ENCODE measurements at regions not wholly inside any gene's neighbourhood (a gene's known extent, or its start where the extent isn't known, plus 50 kb on each side); places are given as distances from the start of the nearest gene placed in this dataset.

DNA sequence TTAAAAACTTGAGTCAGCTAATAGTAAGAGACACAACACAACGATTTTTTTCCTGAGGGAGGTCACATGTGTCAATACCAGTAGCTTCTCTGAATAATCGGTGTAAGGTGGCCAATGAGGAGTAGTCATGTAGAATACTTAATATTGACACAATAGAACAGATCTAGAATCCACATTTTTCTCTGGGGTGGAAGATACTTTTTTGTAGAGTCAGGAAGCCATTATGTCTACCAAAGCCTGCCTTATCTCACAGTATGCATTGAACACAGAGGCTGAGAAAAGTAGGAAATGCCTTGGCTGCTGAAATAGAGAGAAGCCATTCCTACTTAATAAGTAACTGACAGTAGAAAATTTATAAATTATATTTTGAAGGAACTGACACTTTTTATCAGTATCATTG lies 725.0 kb downstream of the METTL15 start:
- intact Hi-C loops (cut with micrococcal nuclease), result no loop called here
- no peaks in the 10 kb centered on the region for H3K4me1 ChIP-seq (ENCODE audit: control insufficient read depth in 2 of 2, insufficient read depth in 2 of 2, low read length in 2 of 2)
- Mint-ChIP-seq H3K4me3 (no peak overlapping the region), H3K27me3 (no peaks in the 10 kb centered on the region), H3K27ac (no peak overlapping the region), H3K4me1 (no peaks in the 10 kb centered on the region), H3K9me3 (ENCODE audit: insufficient read depth) (peaks cover 3% of the 10 kb centered on the region)
- ChIA-PET POLR2A (no interaction called here), CTCF (no interaction called here)
- no peak overlapping the region for H3K4me3 ChIP-seq (ENCODE audit: control extremely low read depth in 1 of 5, extremely low read depth in 1 of 5, insufficient read depth in 1 of 5, low read depth in 2 of 5, low read length in 4 of 5)
- ATAC-seq (ENCODE audit: low read depth) (no peak), DNase-seq (no peak)
- no peak overlapping the region for H3K27ac ChIP-seq (ENCODE audit: low read length in 2 of 2)
- no peaks in the 10 kb centered on the region for H4K20me1 ChIP-seq (ENCODE audit: control insufficient read depth, insufficient read depth, low read length, poor library complexity, severe bottlenecking)
- no CpG with 5 or more reads among the region's 2 CpGs for WGBS (ENCODE audit: insufficient coverage)
- peaks cover 0 to 1% (median 0%) of the 10 kb centered on the region in 3 donors for H3K9me3 ChIP-seq (ENCODE audit: control extremely low read depth in 1 of 3, control insufficient read depth in 2 of 3, insufficient read depth in 1 of 3, low read length in 2 of 3)
- no peak overlapping the region for H3K9ac ChIP-seq (ENCODE audit: low read length)
- no peaks in the 10 kb centered on the region for H3K36me3 ChIP-seq (replicated peaks in 1 of 2; ENCODE audit: control extremely low read depth in 1 of 2, control insufficient read depth in 1 of 2, extremely low read depth in 1 of 2, insufficient read depth in 2 of 2, low read length in 1 of 2)
- H2AFZ ChIP-seq (ENCODE audit: insufficient read depth, low read depth, low read length, poor library complexity, severe bottlenecking), result no peak overlapping the region
- TF ChIP-seq, protein P1, sequence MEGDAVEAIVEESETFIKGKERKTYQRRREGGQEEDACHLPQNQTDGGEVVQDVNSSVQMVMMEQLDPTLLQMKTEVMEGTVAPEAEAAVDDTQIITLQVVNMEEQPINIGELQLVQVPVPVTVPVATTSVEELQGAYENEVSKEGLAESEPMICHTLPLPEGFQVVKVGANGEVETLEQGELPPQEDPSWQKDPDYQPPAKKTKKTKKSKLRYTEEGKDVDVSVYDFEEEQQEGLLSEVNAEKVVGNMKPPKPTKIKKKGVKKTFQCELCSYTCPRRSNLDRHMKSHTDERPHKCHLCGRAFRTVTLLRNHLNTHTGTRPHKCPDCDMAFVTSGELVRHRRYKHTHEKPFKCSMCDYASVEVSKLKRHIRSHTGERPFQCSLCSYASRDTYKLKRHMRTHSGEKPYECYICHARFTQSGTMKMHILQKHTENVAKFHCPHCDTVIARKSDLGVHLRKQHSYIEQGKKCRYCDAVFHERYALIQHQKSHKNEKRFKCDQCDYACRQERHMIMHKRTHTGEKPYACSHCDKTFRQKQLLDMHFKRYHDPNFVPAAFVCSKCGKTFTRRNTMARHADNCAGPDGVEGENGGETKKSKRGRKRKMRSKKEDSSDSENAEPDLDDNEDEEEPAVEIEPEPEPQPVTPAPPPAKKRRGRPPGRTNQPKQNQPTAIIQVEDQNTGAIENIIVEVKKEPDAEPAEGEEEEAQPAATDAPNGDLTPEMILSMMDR (IDR thresholded peaks at IDR 0.05), result no peak
- no peak for TF ChIP-seq EZH2 (IDR thresholded peaks at IDR 0.05; ENCODE audit: borderline replicate concordance, insufficient read depth, low read depth, low read length, poor library complexity, severe bottlenecking)
- H3K79me2 ChIP-seq (ENCODE audit: control insufficient read depth, insufficient read depth, low read length), result no peaks in the 10 kb centered on the region
- no peaks in the 10 kb centered on the region for H3K27me3 ChIP-seq (replicated peaks in 1 of 4; ENCODE audit: control extremely low read depth in 1 of 4, control insufficient read depth in 3 of 4, insufficient read depth in 4 of 4, low read length in 3 of 4)
- H3K4me2 ChIP-seq (replicated peaks; ENCODE audit: low read depth, low read length, poor library complexity, severe bottlenecking), result no peak overlapping the region

DNA sequence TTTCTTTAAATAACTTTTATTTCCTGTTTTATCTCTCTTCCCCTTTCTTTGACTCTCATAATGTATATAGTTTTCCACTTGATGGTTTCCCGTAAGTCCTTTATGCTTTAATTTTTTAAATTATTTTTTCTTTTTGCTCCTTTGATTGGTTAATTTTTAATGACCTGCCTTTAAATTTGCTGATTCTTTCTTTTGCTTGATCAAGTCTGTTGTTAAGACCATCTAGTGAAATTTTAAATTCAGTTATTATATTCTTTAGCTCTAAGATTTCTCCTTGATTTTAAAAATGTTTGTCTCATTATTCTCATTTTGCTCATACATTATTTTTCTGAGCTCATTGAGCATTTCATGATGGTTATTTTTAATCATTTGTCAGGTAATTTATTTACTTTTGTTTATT lies 718.6 kb downstream of the METTL15 start:
- H3K4me3 Mint-ChIP-seq, result no peak overlapping the region
- H3K27ac ChIP-seq (ENCODE audit: low read length in 2 of 2), result no peak overlapping the region
- H2AFZ ChIP-seq (ENCODE audit: insufficient read depth, low read depth, low read length, poor library complexity, severe bottlenecking), result no peak overlapping the region
- TF ChIP-seq, protein P1 (IDR thresholded peaks at IDR 0.05), result no peak
- TF ChIP-seq EZH2 (IDR thresholded peaks at IDR 0.05; ENCODE audit: borderline replicate concordance, insufficient read depth, low read depth, low read length, poor library complexity, severe bottlenecking), result no peak
- no peaks in the 10 kb centered on the region for H4K20me1 ChIP-seq (ENCODE audit: control insufficient read depth, insufficient read depth, low read length, poor library complexity, severe bottlenecking)
- CTCF ChIA-PET, result no interaction called here
- H3K27me3 Mint-ChIP-seq, result no peaks in the 10 kb centered on the region
- POLR2A ChIA-PET, result no interaction called here
- no peak overlapping the region for H3K27ac Mint-ChIP-seq
- H3K9me3 ChIP-seq (ENCODE audit: control extremely low read depth in 1 of 3, control insufficient read depth in 2 of 3, insufficient read depth in 1 of 3, low read length in 2 of 3), result peaks cover 0 to 2% (median under 1%) of the 10 kb centered on the region in 3 donors
- no peak for ATAC-seq (ENCODE audit: low read depth)
- H3K27me3 ChIP-seq (replicated peaks in 1 of 4; ENCODE audit: control extremely low read depth in 1 of 4, control insufficient read depth in 3 of 4, insufficient read depth in 4 of 4, low read length in 3 of 4), result no peaks in the 10 kb centered on the region
- no peaks in the 10 kb centered on the region for H3K4me1 Mint-ChIP-seq
- H3K36me3 ChIP-seq (replicated peaks in 1 of 2; ENCODE audit: control extremely low read depth in 1 of 2, control insufficient read depth in 1 of 2, extremely low read depth in 1 of 2, insufficient read depth in 2 of 2, low read length in 1 of 2), result no peaks in the 10 kb centered on the region
- no CpG with 5 or more reads among the region's 1 CpG for WGBS (ENCODE audit: insufficient coverage)
- H3K79me2 ChIP-seq (ENCODE audit: control insufficient read depth, insufficient read depth, low read length), result no peaks in the 10 kb centered on the region
- H3K9me3 Mint-ChIP-seq (ENCODE audit: insufficient read depth), result peaks cover 8% of the 10 kb centered on the region
- no peak overlapping the region for H3K4me3 ChIP-seq (ENCODE audit: control extremely low read depth in 1 of 5, extremely low read depth in 1 of 5, insufficient read depth in 1 of 5, low read depth in 2 of 5, low read length in 4 of 5)
- DNase-seq, result no peak
- intact Hi-C loops (cut with micrococcal nuclease), result no loop called here
- no peak overlapping the region for H3K9ac ChIP-seq (ENCODE audit: low read length)
- no peak overlapping the region for H3K4me2 ChIP-seq (replicated peaks; ENCODE audit: low read depth, low read length, poor library complexity, severe bottlenecking)
- no peaks in the 10 kb centered on the region for H3K4me1 ChIP-seq (ENCODE audit: control insufficient read depth in 2 of 2, insufficient read depth in 2 of 2, low read length in 2 of 2)

Data from B cell (primary cell).